GM04503 (cell line): ENCODE measurements at regions not wholly inside any gene's neighbourhood (a gene's known extent, or its start where the extent isn't known, plus 50 kb on each side); places are given as distances from the start of the nearest gene placed in this dataset.
"Not testable (repeated sequence)": the region's sequence is repeated elsewhere in the genome, so short reads cannot be mapped to it uniquely, and the experiment has no call there.

Experiments
- DNase-seq: peaks from one replicate; pipeline ENCODE4 v3.0.0-alpha.2; 2012; ENCODE audit warnings: low read depth

GRCh38 chr17:71085238-71086033, 916.1 kb downstream of the KCNJ2 start:
- DNase-seq: no peak

- no peak for DNase-seq
Measured at GRCh38 chr17:71089431-71089830, 920.1 kb downstream of the KCNJ2 start.

GRCh38 chr17:71098071-71098470, 928.7 kb downstream of the KCNJ2 start:
- no peak for DNase-seq

- no peak for DNase-seq
Measured at GRCh38 chr17:71099003-71099714, 929.8 kb downstream of the KCNJ2 start.

- DNase-seq: no peak
Measured at GRCh38 chr17:71102777-71103176, 933.4 kb downstream of the KCNJ2 start.

GRCh38 chr17:71104225-71104624, 934.9 kb downstream of the KCNJ2 start:
- DNase-seq: no peak

- not testable (repeated sequence) for DNase-seq
Measured at GRCh38 chr17:71106056-71106455, 936.7 kb downstream of the KCNJ2 start.

GRCh38 chr17:71107136-71107535, 937.8 kb downstream of the KCNJ2 start:
- DNase-seq: no peak

GRCh38 chr17:71109697-71110096, 940.4 kb downstream of the KCNJ2 start:
- no peak for DNase-seq

GRCh38 chr17:71110326-71110725, 941.0 kb downstream of the KCNJ2 start:
- no peak for DNase-seq

- no peak for DNase-seq
Measured at GRCh38 chr17:71111460-71111859, 942.1 kb downstream of the KCNJ2 start.

GRCh38 chr17:71111934-71112333, 942.6 kb downstream of the KCNJ2 start:
- no peak for DNase-seq

GRCh38 chr17:71113347-71113746, 944.0 kb downstream of the KCNJ2 start:
- DNase-seq: no peak

- DNase-seq: no peak
Measured at GRCh38 chr17:71114911-71115668, 945.8 kb downstream of the KCNJ2 start.

GRCh38 chr17:71115669-71115972, 946.3 kb downstream of the KCNJ2 start:
- DNase-seq: no peak

GRCh38 chr17:71117466-71117865, 948.1 kb downstream of the KCNJ2 start:
- DNase-seq: no peak

GRCh38 chr17:71118039-71118438, 948.7 kb downstream of the KCNJ2 start:
- DNase-seq: no peak

- no peak for DNase-seq
Measured at GRCh38 chr17:71127416-71127815, 958.1 kb downstream of the KCNJ2 start.

GRCh38 chr17:71142333-71142732, 973.0 kb downstream of the KCNJ2 start:
- no peak for DNase-seq

- DNase-seq: no peak
Measured at GRCh38 chr17:71145486-71145885, 975.3 kb upstream of the SOX9 start.

GRCh38 chr17:71147906-71148305, 972.9 kb upstream of the SOX9 start:
- no peak for DNase-seq

- DNase-seq: no peak
Measured at GRCh38 chr17:71149607-71150006, 971.2 kb upstream of the SOX9 start.

- DNase-seq: no peak
Measured at GRCh38 chr17:71157297-71157696, 963.5 kb upstream of the SOX9 start.
